ENCODE measurements at regions not wholly inside any gene's neighbourhood (a gene's known extent, or its start where the extent isn't known, plus 50 kb on each side); places are given as distances from the start of the nearest gene placed in this dataset.

GRCh38 chr9:38246833-38247232 lies 145.7 kb upstream of the ALDH1B1 start:
- TF ChIP-seq, protein P1, sequence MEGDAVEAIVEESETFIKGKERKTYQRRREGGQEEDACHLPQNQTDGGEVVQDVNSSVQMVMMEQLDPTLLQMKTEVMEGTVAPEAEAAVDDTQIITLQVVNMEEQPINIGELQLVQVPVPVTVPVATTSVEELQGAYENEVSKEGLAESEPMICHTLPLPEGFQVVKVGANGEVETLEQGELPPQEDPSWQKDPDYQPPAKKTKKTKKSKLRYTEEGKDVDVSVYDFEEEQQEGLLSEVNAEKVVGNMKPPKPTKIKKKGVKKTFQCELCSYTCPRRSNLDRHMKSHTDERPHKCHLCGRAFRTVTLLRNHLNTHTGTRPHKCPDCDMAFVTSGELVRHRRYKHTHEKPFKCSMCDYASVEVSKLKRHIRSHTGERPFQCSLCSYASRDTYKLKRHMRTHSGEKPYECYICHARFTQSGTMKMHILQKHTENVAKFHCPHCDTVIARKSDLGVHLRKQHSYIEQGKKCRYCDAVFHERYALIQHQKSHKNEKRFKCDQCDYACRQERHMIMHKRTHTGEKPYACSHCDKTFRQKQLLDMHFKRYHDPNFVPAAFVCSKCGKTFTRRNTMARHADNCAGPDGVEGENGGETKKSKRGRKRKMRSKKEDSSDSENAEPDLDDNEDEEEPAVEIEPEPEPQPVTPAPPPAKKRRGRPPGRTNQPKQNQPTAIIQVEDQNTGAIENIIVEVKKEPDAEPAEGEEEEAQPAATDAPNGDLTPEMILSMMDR (conservative IDR thresholded peaks at IDR 0.05), result no peak
- no peak for TF ChIP-seq EZH2 (IDR thresholded peaks at IDR 0.05; ENCODE audit: low read depth)
